Smooth muscle cell (in vitro differentiated cells): ENCODE measurements at regions not wholly inside any gene's neighbourhood (a gene's known extent, or its start where the extent isn't known, plus 50 kb on each side); places are given as distances from the start of the nearest gene placed in this dataset.

Experiments used
- DNase-seq: peaks from one replicate; lab custom pipeline; 2025; ENCODE audit not compliant: unreplicated experiment; lab: John Stamatoyannopoulos, UW
- H2AFZ ChIP-seq: fragments of 200-600 bp; sonication (generic); 2 replicates; pipeline ENCODE4 v1.6.0; 2016; ENCODE audit warnings: antibody characterized with exemption, low read depth, mild to moderate bottlenecking
- H3F3A ChIP-seq: fragments of 200-600 bp; sonication (generic); 2 replicates; pipeline ENCODE4 v1.6.0; 2017; ENCODE audit warnings: antibody characterized with exemption, low read depth
- H3K27ac ChIP-seq: fragments of 200-600 bp; sonication (generic); 2 replicates; pipeline ENCODE4 v1.5.1; 2016; ENCODE audit warnings: low read depth, mild to moderate bottlenecking
- H3K27me3 ChIP-seq: fragments of 200-600 bp; sonication (generic); 2 replicates; pipeline ENCODE4 v1.6.1; 2016; ENCODE audit warnings: low read depth, mild to moderate bottlenecking
- H3K36me3 ChIP-seq: fragments of 200-600 bp; sonication (generic); 2 replicates; pipeline ENCODE4 v1.5.1; 2016; ENCODE audit warnings: low read depth
- H3K4me1 ChIP-seq: fragments of 200-600 bp; sonication (generic); 2 replicates; pipeline ENCODE4 v1.5.1; 2016; ENCODE audit warnings: low read depth
- H3K4me2 ChIP-seq: fragments of 200-600 bp; sonication (generic); 2 replicates; pipeline ENCODE4 v1.6.0; 2016; ENCODE audit warnings: mild to moderate bottlenecking
- H3K4me3 ChIP-seq: fragments of 200-600 bp; sonication (generic); 2 replicates; pipeline ENCODE4 v1.5.1; 2016; ENCODE audit warnings: mild to moderate bottlenecking
- H3K79me2 ChIP-seq: fragments of 200-600 bp; sonication (generic); 2 replicates; pipeline ENCODE4 v1.6.0; 2016; ENCODE audit warnings: low read depth, mild to moderate bottlenecking
- H3K9ac ChIP-seq: fragments of 200-600 bp; sonication (generic); 2 replicates; pipeline ENCODE4 v1.6.0; 2016; ENCODE audit warnings: low read depth
- H3K9me3 ChIP-seq: fragments of 200-600 bp; sonication (generic); replicated peaks from 2 replicates; pipeline ENCODE4 v1.5.1; 2016; ENCODE audit warnings: low read depth
- H4K20me1 ChIP-seq: fragments of 200-600 bp; sonication (generic); 2 replicates; pipeline ENCODE4 v1.6.0; 2016; ENCODE audit warnings: low read depth
- CTCF ChIP-seq: fragments of 200-600 bp; sonication (generic); IDR thresholded peaks from 2 replicates; pipeline ENCODE4 v1.5.1; 2017; ENCODE audit warnings: borderline replicate concordance, mild to moderate bottlenecking, antibody characterized with exemption; ENCODE audit not compliant: insufficient read depth, poor library complexity, severe bottlenecking
- WGBS: methylation state at CpG from one replicate; pipeline ENCODE4 v1.1.7; 2016; ENCODE audit warnings: low lambda C conversion rate; 5-methylcytosine and 5-hydroxymethylcytosine counted together

- WGBS, result 93% methylated on average over 2 of the region's 2 CpGs
- peaks cover 5% of the 10 kb centered on the region for H3K4me1 ChIP-seq
These were observed 70.9 kb upstream of the FNDC3A start for GRCh38 chr13:48904668-48905290.

GRCh38 chr13:48906200-48906599 is 69.5 kb upstream of the FNDC3A start:
- 84% methylated on average over 6 of the region's 6 CpGs for WGBS
- H3K79me2 ChIP-seq, result no peaks in the 10 kb centered on the region
- H3K4me2 ChIP-seq, result no peak overlapping the region
- no peak for DNase-seq
- no peaks in the 10 kb centered on the region for H3K9me3 ChIP-seq
- no peak overlapping the region for H2AFZ ChIP-seq
- H4K20me1 ChIP-seq, result no peaks in the 10 kb centered on the region
- no peak for TF ChIP-seq CTCF
- H3F3A ChIP-seq, result no peaks in the 10 kb centered on the region
- H3K4me1 ChIP-seq, result peaks cover 5% of the 10 kb centered on the region
- H3K27me3 ChIP-seq, result no peaks in the 10 kb centered on the region
- no peak overlapping the region for H3K27ac ChIP-seq
- no peaks in the 10 kb centered on the region for H3K36me3 ChIP-seq
- H3K9ac ChIP-seq, result no peak overlapping the region
- H3K4me3 ChIP-seq, result no peak overlapping the region

More at GRCh38 chr13:48904668-48905290, 70.9 kb upstream of the FNDC3A start:
- Histone ChIP-seq H3K36me3 (no peaks in the 10 kb centered on the region), H2AFZ (no peak overlapping the region), H3F3A (no peaks in the 10 kb centered on the region), H3K27me3 (no peaks in the 10 kb centered on the region), H3K9me3 (no peaks in the 10 kb centered on the region), H3K79me2 (no peaks in the 10 kb centered on the region), H3K4me2 (no peak overlapping the region), H4K20me1 (no peaks in the 10 kb centered on the region), H3K9ac (no peak overlapping the region), H3K4me3 (no peak overlapping the region), H3K27ac (no peak overlapping the region)
- no peak for DNase-seq
- no peak for TF ChIP-seq CTCF

GRCh38 chr13:48908381-48909055 is 67.2 kb upstream of the FNDC3A start:
- no peaks in the 10 kb centered on the region for H3K9me3 ChIP-seq
- H2AFZ ChIP-seq, result no peak overlapping the region
- no peaks in the 10 kb centered on the region for H3K4me1 ChIP-seq
- no peaks in the 10 kb centered on the region for H3K36me3 ChIP-seq
- H3K79me2 ChIP-seq, result no peaks in the 10 kb centered on the region
- H3F3A ChIP-seq, result no peaks in the 10 kb centered on the region
- no peak overlapping the region for H3K4me3 ChIP-seq
- H3K4me2 ChIP-seq, result no peak overlapping the region
- H4K20me1 ChIP-seq, result no peaks in the 10 kb centered on the region
- WGBS, result 62% methylated on average over 2 of the region's 2 CpGs
- DNase-seq, result no peak
- no peak overlapping the region for H3K9ac ChIP-seq
- TF ChIP-seq CTCF, result no peak
- H3K27ac ChIP-seq, result no peak overlapping the region
- no peaks in the 10 kb centered on the region for H3K27me3 ChIP-seq

- Histone ChIP-seq H4K20me1 (no peaks in the 10 kb centered on the region), H3K4me2 (no peak overlapping the region), H3K27ac (no peak overlapping the region), H3K4me3 (no peak overlapping the region), H3K9ac (no peak overlapping the region), H3K36me3 (no peaks in the 10 kb centered on the region), H3F3A (no peaks in the 10 kb centered on the region), H3K27me3 (no peaks in the 10 kb centered on the region), H3K4me1 (no peaks in the 10 kb centered on the region), H3K9me3 (no peaks in the 10 kb centered on the region), H2AFZ (no peak overlapping the region), H3K79me2 (no peaks in the 10 kb centered on the region)
- no peak for TF ChIP-seq CTCF
- DNase-seq, result no peak
- WGBS, result 91% methylated on average over 2 of the region's 2 CpGs
These were observed 66.7 kb upstream of the FNDC3A start for GRCh38 chr13:48909056-48909389.
